Upper lobe of left lung (tissue), 6 donors: ENCODE measurements at regions not wholly inside any gene's neighbourhood (a gene's known extent, or its start where the extent isn't known, plus 50 kb on each side); places are given as distances from the start of the nearest gene placed in this dataset.

Source experiments
- ATAC-seq, 2 donors: fragments of 200-7000 bp; cut with Tn5 transposase; one replicate each; pipeline ENCODE4 v1.9.1; 2022; ENCODE audit warnings: mild to moderate bottlenecking in 2 of 2, moderate library complexity in 2 of 2; ENCODE audit not compliant: low FRiP score in 2 of 2
- DNase-seq, 2 donors: peaks; one replicate each; pipeline ENCODE4 v3.0.0-alpha.2; 2019 to 2020
- H3K27ac ChIP-seq, 4 donors: fragments of 200-600 bp; sonication (generic); one replicate each; pipeline ENCODE4 v1.5.1; 2016 to 2019
- H3K27me3 ChIP-seq, 4 donors: fragments of 200-600 bp; sonication (generic); one replicate each; pipeline ENCODE4 v1.5.1; 2017 to 2019
- H3K36me3 ChIP-seq, 4 donors: fragments of 200-600 bp; sonication (generic); one replicate each; pipeline ENCODE4 v1.5.1; 2016 to 2019
- H3K4me1 ChIP-seq, 4 donors: fragments of 200-600 bp; sonication (generic); one replicate each; pipeline ENCODE4 v1.5.1; 2018 to 2019
- H3K4me3 ChIP-seq, 4 donors: fragments of 200-600 bp; sonication (generic); one replicate each; pipeline ENCODE4 v1.5.1; 2017 to 2019; ENCODE audit warnings: mild to moderate bottlenecking in 2 of 4, moderate library complexity in 1 of 4
- H3K9me3 ChIP-seq, 4 donors: fragments of 200-600 bp; sonication (generic); one replicate each; pipeline ENCODE4 v1.5.1; 2018 to 2019
- EP300 ChIP-seq, 4 donors: sonication (generic); formaldehyde crosslinking; IDR thresholded peaks; one replicate each; pipeline ENCODE4 v1.5.1; 2017; ENCODE audit warnings: antibody characterized with exemption in 4 of 4, control low read depth in 2 of 4
- POLR2A ChIP-seq, 4 donors: fragments of 450-650 bp; IDR thresholded peaks; one replicate each; pipeline ENCODE4 v1.5.1; 2016 to 2017; ENCODE audit warnings: antibody characterized with exemption in 4 of 4, mild to moderate bottlenecking in 2 of 4
- POLR2AphosphoS5 ChIP-seq, 2 donors: sonication (generic); formaldehyde crosslinking; IDR thresholded peaks; one replicate each; pipeline ENCODE4 v1.5.1; 2017; ENCODE audit warnings: antibody characterized with exemption in 2 of 2
- WGBS, 2 donors: methylation state at CpG; one replicate each; pipeline ENCODE4 v1.1.5; 2017 to 2018; 5-methylcytosine and 5-hydroxymethylcytosine counted together
- TF ChIP-seq, protein P1 (sequence below), 6 experiments: fragments of 450-650 bp in 4 of 6; fragments of 200-600 bp in 2 of 6; sonication (generic) in 2 of 6; IDR thresholded peaks; one replicate each; pipeline ENCODE4 v1.5.1; 2016 to 2019; ENCODE audit warnings: antibody characterized with exemption in 6 of 6
- donor health status: DM: no; HTN: no; CAD: no; lungs with moderate emphysema.
- donor health status: DM: no; HTN: yes; CAD: no; lungs with severe emphysema.

DNA sequence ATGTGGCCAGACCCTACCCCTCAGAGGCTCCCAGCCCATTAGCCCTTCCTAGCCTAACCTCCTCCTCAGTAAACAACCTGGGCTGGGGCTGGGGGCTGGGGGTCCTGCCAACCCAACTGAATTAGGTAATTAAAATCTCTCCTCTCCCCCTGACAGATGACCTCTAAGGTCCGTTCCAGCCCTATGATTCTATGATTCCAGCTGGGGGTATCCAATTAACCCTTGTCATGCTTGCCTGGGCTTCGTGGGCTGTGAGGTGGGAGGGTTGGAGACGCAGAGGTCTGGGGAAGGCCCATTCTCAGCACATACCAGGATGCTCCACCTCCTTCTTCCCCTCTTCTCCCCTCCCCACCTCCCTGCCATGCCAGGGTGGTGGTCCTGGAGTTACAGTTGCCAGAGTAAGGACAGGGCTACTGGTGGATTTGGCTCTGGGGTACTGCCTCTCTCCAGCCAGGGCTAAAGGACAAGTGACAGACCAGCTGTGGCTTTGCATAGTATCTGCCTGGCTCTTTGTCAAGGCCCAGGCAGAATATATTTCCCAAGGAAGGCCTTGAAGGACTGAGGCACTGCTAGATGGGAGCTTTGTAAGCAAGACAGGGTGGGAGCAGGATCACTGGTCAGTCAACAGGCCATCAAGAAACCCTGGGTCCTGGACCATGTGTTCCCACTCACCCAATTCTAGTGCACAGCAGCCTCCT lies 82.1 kb downstream of the EFNB1 start:
- no peak for DNase-seq
- 58% methylated on average over 3 of the region's 3 CpGs; no CpG with 5 or more reads in 1 of the 2 donors for WGBS, 2 donors

DNA sequence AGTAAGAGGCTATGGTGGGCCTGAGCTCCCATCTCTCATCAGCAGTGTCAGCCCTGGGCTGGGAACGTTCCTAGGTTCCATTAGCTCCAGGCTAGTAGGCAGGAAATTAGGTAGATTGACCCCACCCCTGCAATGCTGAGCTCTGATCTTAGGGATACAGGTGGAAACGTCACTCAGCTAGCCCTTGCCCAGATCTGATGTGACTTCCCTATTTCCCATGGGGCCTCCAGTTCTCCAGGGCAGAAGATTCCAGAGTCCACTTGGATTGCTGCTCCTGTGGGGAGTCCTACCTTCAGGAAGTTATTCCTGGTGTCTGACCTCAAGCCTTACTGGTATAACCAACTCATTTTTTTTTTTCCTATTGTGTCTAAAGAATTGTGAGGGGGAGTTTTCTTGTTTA lies 81.1 kb downstream of the EFNB1 start:
- WGBS, 2 donors: 54% methylated on average over 2 of the region's 2 CpGs; no CpG with 5 or more reads in 1 of the 2 donors
- H3K4me3 ChIP-seq: no peak overlapping the region
- ATAC-seq: no peak

More for the DNA sequence above, 82.1 kb downstream of the EFNB1 start:
- TF ChIP-seq POLR2A (IDR thresholded peaks at IDR 0.05) (no peak), POLR2AphosphoS5 (IDR thresholded peaks at IDR 0.05) (no peak)
- Histone ChIP-seq H3K36me3 (no peaks in the 10 kb centered on the region), H3K4me1 (no peaks in the 10 kb centered on the region), H3K27me3 (no peaks in the 10 kb centered on the region), H3K9me3 (no peaks in the 10 kb centered on the region), H3K4me3 (no peak overlapping the region), H3K27ac (no peak overlapping the region)
- ATAC-seq: no peak

DNA sequence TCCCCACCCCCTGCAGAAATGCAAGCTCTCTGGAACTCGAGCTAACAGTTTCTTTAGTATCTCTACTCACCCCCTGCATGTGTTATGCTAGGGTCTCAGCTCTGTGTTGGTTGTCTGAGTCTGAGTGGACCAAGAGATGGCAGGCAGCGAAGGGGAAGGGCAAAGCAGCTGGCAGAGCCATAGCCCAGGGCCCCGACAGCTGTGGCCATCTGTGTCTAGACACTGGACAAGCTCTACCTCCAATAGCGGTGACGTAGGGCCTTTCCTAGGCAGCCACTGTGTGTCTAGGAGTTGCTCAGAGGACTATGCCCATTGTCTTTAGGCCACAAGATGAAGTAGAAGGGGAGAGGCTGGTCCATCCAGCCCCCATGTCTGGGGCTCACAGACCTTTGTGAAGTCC lies 79.2 kb downstream of the EFNB1 start:
- TF ChIP-seq POLR2AphosphoS5 (IDR thresholded peaks at IDR 0.05): no peak
- TF ChIP-seq EP300 (IDR thresholded peaks at IDR 0.05): no peak
- TF ChIP-seq, protein P1, sequence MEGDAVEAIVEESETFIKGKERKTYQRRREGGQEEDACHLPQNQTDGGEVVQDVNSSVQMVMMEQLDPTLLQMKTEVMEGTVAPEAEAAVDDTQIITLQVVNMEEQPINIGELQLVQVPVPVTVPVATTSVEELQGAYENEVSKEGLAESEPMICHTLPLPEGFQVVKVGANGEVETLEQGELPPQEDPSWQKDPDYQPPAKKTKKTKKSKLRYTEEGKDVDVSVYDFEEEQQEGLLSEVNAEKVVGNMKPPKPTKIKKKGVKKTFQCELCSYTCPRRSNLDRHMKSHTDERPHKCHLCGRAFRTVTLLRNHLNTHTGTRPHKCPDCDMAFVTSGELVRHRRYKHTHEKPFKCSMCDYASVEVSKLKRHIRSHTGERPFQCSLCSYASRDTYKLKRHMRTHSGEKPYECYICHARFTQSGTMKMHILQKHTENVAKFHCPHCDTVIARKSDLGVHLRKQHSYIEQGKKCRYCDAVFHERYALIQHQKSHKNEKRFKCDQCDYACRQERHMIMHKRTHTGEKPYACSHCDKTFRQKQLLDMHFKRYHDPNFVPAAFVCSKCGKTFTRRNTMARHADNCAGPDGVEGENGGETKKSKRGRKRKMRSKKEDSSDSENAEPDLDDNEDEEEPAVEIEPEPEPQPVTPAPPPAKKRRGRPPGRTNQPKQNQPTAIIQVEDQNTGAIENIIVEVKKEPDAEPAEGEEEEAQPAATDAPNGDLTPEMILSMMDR (IDR thresholded peaks at IDR 0.05): no peak
- no peak for TF ChIP-seq POLR2A (IDR thresholded peaks at IDR 0.05)
- H3K27me3 ChIP-seq: no peaks in the 10 kb centered on the region
- ATAC-seq: no peak

More for the DNA sequence above, 81.1 kb downstream of the EFNB1 start:
- DNase-seq: no peak
- Histone ChIP-seq H3K9me3 (no peaks in the 10 kb centered on the region), H3K36me3 (no peaks in the 10 kb centered on the region), H3K27me3 (no peaks in the 10 kb centered on the region), H3K4me1 (no peaks in the 10 kb centered on the region), H3K27ac (no peak overlapping the region)
- TF ChIP-seq EP300 (IDR thresholded peaks at IDR 0.05): no peak
- TF ChIP-seq, protein P1 (IDR thresholded peaks at IDR 0.05): no peak
- TF ChIP-seq POLR2AphosphoS5 (IDR thresholded peaks at IDR 0.05): no peak

DNA sequence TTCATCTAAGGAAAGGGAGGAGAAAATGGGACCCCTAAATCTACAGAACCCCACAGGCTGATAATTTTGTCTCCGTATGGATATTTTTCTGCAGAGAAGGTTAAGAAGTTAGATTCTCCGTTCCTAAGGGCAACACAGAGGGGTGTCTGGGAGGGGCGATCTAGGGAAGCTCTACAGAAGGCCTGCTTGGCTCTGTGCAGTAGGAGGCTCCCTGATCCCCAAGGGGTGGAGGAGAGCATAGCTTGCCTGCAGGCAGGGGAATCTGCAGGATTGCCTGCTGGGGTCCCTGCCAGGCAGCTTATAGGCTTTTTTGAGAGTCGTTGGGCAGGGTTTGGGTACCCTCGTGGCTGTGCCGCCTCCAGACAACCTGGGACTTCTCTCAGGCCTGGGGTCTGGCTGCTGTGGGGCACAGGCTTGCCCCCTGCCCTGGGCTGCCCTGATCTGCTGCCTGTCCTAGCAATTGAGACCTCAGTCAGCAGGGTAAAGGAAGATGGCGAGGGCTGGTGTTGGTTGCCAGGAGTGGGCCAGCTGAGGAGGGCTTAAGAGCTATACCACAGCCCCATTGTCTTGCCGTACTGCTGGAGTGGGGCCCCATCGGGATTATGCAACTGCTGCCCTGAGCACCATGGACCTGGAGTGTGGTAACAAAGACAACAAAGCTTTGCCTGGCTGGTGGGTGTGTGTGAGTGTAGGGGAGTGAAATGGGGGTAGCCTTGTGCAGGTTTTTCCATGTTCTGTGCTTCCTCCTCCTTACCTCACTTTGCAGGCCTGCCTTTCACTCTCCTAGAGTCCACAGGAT lies 74.1 kb downstream of the EFNB1 start:
- DNase-seq: no peak
- Histone ChIP-seq H3K4me3 (no peak overlapping the region), H3K27ac (no peak overlapping the region), H3K4me1 (no peaks in the 10 kb centered on the region), H3K9me3 (no peaks in the 10 kb centered on the region), H3K36me3 (no peaks in the 10 kb centered on the region), H3K27me3 (no peaks in the 10 kb centered on the region)
- ATAC-seq: no peak
- WGBS, 2 donors: 70 to 100% methylated on average over 2 to 9 of the region's 9 CpGs
- TF ChIP-seq POLR2A (IDR thresholded peaks at IDR 0.05): no peak
- TF ChIP-seq, protein P1 (IDR thresholded peaks at IDR 0.05): no peak
- no peak for TF ChIP-seq EP300 (IDR thresholded peaks at IDR 0.05)
- TF ChIP-seq POLR2AphosphoS5 (IDR thresholded peaks at IDR 0.05): no peak

More for the DNA sequence above, 79.2 kb downstream of the EFNB1 start:
- Histone ChIP-seq H3K36me3 (no peaks in the 10 kb centered on the region), H3K9me3 (no peaks in the 10 kb centered on the region), H3K27ac (no peak overlapping the region), H3K4me1 (no peaks in the 10 kb centered on the region), H3K4me3 (no peak overlapping the region)
- no peak for DNase-seq
- WGBS, 2 donors: 73 to 80% methylated on average over 1 to 5 of the region's 5 CpGs

DNA sequence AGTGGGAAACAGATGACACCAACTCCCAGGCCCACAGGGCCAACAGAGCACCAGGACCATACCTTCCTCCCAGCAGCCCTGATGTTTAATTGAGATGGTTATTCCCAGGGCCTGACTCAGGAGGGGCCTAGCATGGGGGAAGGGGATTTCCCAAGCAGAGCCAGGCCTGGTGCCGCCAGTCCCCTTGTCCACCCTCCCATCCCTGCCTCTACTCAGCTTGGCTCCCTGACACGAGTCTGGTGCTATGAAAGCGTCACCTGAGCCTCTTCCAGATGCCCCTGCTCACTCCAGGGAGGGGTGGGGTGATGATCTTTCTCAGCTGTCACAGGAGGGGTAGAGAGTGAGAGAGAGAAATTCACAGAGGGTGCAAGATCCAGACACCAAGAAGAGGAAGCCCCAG lies 72.7 kb downstream of the EFNB1 start:
- H3K27ac ChIP-seq: no peak overlapping the region
- no peaks in the 10 kb centered on the region for H3K9me3 ChIP-seq
- no peak for ATAC-seq
- WGBS, 2 donors: 64% methylated on average over 3 of the region's 3 CpGs; no CpG with 5 or more reads in 1 of the 2 donors
- DNase-seq: no peak
- TF ChIP-seq POLR2AphosphoS5 (IDR thresholded peaks at IDR 0.05): no peak
- no peak for TF ChIP-seq POLR2A (IDR thresholded peaks at IDR 0.05)
- TF ChIP-seq EP300 (IDR thresholded peaks at IDR 0.05): no peak
- TF ChIP-seq, protein P1 (IDR thresholded peaks at IDR 0.05): no peak
- H3K36me3 ChIP-seq: no peaks in the 10 kb centered on the region
- H3K27me3 ChIP-seq: no peaks in the 10 kb centered on the region
- H3K4me1 ChIP-seq: no peaks in the 10 kb centered on the region
- no peak overlapping the region for H3K4me3 ChIP-seq
